Activated naive CD4-positive, alpha-beta T cell treated with anti-CD3 and anti-CD28 coated beads for 36 hours (primary cell): ENCODE measurements at regions not wholly inside any gene's neighbourhood (a gene's known extent, or its start where the extent isn't known, plus 50 kb on each side); places are given as distances from the start of the nearest gene placed in this dataset.

ENCODE experiments used
- CTCF ChIA-PET: fragments of 350-600 bp; sonication (Branson Sonifier 250); formaldehyde crosslinking; loops from one replicate; lab custom pipeline; 2021; ENCODE audit warnings: antibody characterized with exemption; lab: Charles Lee
- DNase-seq: peaks from one replicate; pipeline ENCODE4 v3.0.0-alpha.2; 2020
- H3K27ac Mint-ChIP-seq: one replicate; pipeline ENCODE4 v1.8.0; 2021; ENCODE audit warnings: mild to moderate bottlenecking, mixed read lengths
- H3K27me3 Mint-ChIP-seq: one replicate; pipeline ENCODE4 v1.8.0; 2021; ENCODE audit warnings: low read depth, mixed read lengths
- H3K36me3 Mint-ChIP-seq: one replicate; pipeline ENCODE4 v1.8.0; 2021; ENCODE audit warnings: low read depth, mixed read lengths
- H3K4me1 Mint-ChIP-seq: one replicate; pipeline ENCODE4 v1.8.0; 2021; ENCODE audit warnings: low read depth, mixed read lengths
- H3K4me3 Mint-ChIP-seq: one replicate; pipeline ENCODE4 v1.8.0; 2021; ENCODE audit warnings: mild to moderate bottlenecking, moderate library complexity, mixed read lengths
- H3K9me3 Mint-ChIP-seq: one replicate; pipeline ENCODE4 v1.8.0; 2021; ENCODE audit warnings: mixed read lengths
- intact Hi-C: fragments of 100-400 bp; cut with micrococcal nuclease; formaldehyde crosslinking; loops from one replicate; pipeline ENCODE4 v1.15.1; 2023

- H3K4me1 Mint-ChIP-seq, result no peaks in the 10 kb centered on the region
- H3K4me3 Mint-ChIP-seq, result no peak overlapping the region
- DNase-seq, result no peak
- CTCF ChIA-PET, result no interaction called here
- no peak overlapping the region for H3K27ac Mint-ChIP-seq
- intact Hi-C loops, result no loop called here
- no peaks in the 10 kb centered on the region for H3K36me3 Mint-ChIP-seq
- no peaks in the 10 kb centered on the region for H3K27me3 Mint-ChIP-seq
- no peaks in the 10 kb centered on the region for H3K9me3 Mint-ChIP-seq
Measured at GRCh38 chr6:145373826-145374225, 361.5 kb downstream of the EPM2A start.

DNA sequence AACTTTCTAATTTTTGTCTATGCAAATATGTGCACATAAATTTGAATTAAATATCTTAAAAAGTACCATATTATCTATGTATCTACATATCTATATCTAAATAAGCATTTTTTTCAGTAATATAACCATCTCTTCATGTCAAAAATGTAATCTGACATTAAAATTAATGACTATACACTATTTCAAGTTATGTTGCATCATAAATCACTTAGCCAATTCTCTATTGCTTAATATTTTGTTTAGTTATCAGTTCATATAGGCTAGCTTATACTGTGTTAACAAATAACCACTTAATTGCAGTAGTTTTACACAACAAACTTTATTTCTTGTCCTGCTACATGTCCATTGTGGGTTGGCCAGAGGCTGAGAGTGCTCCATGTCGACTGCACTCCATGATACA lies 360.8 kb downstream of the EPM2A start:
- Mint-ChIP-seq H3K27ac (no peak overlapping the region), H3K27me3 (no peaks in the 10 kb centered on the region), H3K36me3 (no peaks in the 10 kb centered on the region), H3K4me1 (no peaks in the 10 kb centered on the region), H3K9me3 (no peaks in the 10 kb centered on the region), H3K4me3 (no peak overlapping the region)
- DNase-seq, result no peak
- CTCF ChIA-PET, result no interaction called here
- intact Hi-C loops, result no loop called here

DNA sequence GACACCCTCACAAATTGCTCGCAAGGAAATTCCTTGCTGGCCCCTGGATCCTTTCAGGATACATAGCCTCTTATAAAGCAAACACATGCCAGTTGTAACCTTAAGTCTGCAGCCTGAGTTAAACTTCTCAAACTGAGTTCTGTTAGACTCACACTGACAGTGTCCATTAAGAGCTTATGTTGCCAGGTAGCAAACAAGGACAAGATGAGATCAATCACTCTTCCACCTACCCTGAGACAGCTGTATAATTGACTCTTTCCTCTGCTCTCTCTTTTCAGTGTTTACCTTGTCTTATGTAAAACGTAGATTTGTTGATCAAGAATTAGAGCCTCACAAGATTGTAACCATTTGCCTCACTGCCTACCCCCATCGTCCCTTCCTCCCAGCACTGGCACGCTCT lies 359.8 kb downstream of the EPM2A start:
- CTCF ChIA-PET, result no interaction called here
- intact Hi-C loops, result no loop called here
- H3K9me3 Mint-ChIP-seq, result no peaks in the 10 kb centered on the region
- no peak overlapping the region for H3K4me3 Mint-ChIP-seq
- DNase-seq, result no peak
- H3K36me3 Mint-ChIP-seq, result no peaks in the 10 kb centered on the region
- H3K4me1 Mint-ChIP-seq, result no peaks in the 10 kb centered on the region
- H3K27ac Mint-ChIP-seq, result no peak overlapping the region
- no peaks in the 10 kb centered on the region for H3K27me3 Mint-ChIP-seq

GRCh38 chr6:145380186-145380585 lies 355.1 kb downstream of the EPM2A start:
- no peak for DNase-seq
- CTCF ChIA-PET, result no interaction called here
- H3K27ac Mint-ChIP-seq, result no peak overlapping the region

GRCh38 chr6:145381941-145382340 lies 353.4 kb downstream of the EPM2A start:
- Mint-ChIP-seq H3K27ac (no peak overlapping the region), H3K36me3 (no peaks in the 10 kb centered on the region), H3K9me3 (no peaks in the 10 kb centered on the region), H3K4me1 (no peaks in the 10 kb centered on the region), H3K27me3 (peaks cover 2% of the 10 kb centered on the region), H3K4me3 (no peak overlapping the region)
- CTCF ChIA-PET, result no interaction called here
- intact Hi-C loops, result no loop called here
- no peak for DNase-seq

More at GRCh38 chr6:145380186-145380585, 355.1 kb downstream of the EPM2A start:
- Mint-ChIP-seq H3K9me3 (no peaks in the 10 kb centered on the region), H3K27me3 (peaks cover 2% of the 10 kb centered on the region), H3K4me1 (no peaks in the 10 kb centered on the region), H3K36me3 (no peaks in the 10 kb centered on the region), H3K4me3 (no peak overlapping the region)
- intact Hi-C loops, result no loop called here

- DNase-seq, result no peak
- Mint-ChIP-seq H3K27ac (no peak overlapping the region), H3K4me1 (no peaks in the 10 kb centered on the region), H3K4me3 (no peak overlapping the region), H3K36me3 (no peaks in the 10 kb centered on the region), H3K9me3 (no peaks in the 10 kb centered on the region), H3K27me3 (peaks cover 5% of the 10 kb centered on the region)
- CTCF ChIA-PET, result interaction anchor here (0.6 kb wide), 2 partner anchors 59 to 113 kb away, joined by 3 to 4 read pairs; no protein-coding TSS in a partner anchor
- intact Hi-C loops, result no loop called here
Measured at GRCh38 chr6:145383428-145383827, 351.9 kb downstream of the EPM2A start.

DNA sequence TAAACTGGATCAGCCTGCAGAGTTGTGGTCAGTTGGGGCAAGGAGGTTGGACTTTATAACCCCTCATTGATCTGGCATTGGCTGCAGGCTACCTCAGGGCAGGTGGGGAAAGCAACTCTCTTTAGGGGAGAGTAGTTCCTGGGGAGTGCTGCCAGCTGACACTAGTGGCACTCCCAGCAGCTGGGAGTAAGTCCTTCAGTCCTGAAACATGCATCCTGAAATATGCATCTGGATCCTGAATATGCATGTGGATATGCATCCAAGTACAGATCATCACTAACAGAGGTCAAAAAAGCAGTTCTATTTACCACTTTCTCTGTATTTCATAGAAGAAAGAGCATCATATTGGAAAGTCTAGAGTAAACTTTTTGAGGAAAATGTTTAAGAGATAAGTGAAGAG lies 350.8 kb downstream of the EPM2A start:
- Mint-ChIP-seq H3K36me3 (no peaks in the 10 kb centered on the region), H3K4me1 (no peaks in the 10 kb centered on the region), H3K4me3 (no peak overlapping the region), H3K27me3 (peaks cover 5% of the 10 kb centered on the region), H3K27ac (no peak overlapping the region), H3K9me3 (no peaks in the 10 kb centered on the region)
- intact Hi-C loops, result no loop called here
- no peak for DNase-seq
- CTCF ChIA-PET, result no interaction called here

- H3K9me3 Mint-ChIP-seq, result no peaks in the 10 kb centered on the region
- no peak overlapping the region for H3K4me3 Mint-ChIP-seq
- no peaks in the 10 kb centered on the region for H3K4me1 Mint-ChIP-seq
- H3K27ac Mint-ChIP-seq, result no peak overlapping the region
- H3K36me3 Mint-ChIP-seq, result no peaks in the 10 kb centered on the region
- intact Hi-C loops, result no loop called here
- no peaks in the 10 kb centered on the region for H3K27me3 Mint-ChIP-seq
- DNase-seq, result no peak
- CTCF ChIA-PET, result no interaction called here
Measured at GRCh38 chr6:145396499-145396898, 338.8 kb downstream of the EPM2A start.

DNA sequence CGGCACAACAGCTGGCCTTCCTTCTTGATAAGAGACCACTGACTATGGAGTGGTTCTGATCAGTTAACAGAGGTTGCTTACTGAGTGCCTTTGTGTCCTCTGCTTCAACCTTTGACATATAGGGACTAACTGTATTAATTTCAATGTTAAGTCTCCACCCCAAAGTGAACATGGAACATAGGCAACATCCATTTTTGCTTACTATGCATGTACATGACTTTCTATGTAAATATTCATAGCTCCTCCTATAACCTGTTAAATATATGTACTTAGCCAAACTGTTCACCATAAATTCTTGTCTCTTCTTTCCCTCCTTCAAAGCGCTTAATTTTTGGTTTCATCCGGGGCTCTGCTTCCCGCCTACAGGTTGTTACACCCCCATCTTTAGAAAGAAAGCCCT lies 334.8 kb downstream of the EPM2A start:
- no peak for DNase-seq

DNA sequence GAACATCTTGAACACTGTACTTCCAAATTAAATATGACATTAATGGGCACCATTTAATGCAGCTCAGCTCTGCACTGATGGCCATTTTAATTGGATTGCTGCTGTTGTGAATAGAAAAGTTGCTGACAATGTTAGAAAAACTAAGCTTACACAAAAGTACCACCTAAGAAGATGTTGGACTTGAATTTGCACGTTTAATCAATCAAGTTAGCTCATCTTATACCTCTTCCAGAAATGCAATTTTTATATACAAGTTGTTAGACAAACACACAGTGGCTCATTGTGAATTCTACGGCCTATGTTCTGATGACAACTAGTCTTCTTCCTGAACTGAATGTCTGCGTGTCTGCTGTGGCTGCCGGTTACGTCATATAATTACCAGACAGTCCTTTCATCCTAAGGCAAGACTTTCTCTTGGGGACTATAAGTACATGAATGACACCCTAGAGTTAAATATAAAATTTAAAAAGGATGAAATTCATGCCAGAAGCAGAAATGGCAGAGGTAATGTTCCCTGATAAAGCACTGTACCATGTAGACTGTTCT lies 330.2 kb downstream of the EPM2A start:
- no peaks in the 10 kb centered on the region for H3K4me1 Mint-ChIP-seq
- CTCF ChIA-PET, result no interaction called here
- no peaks in the 10 kb centered on the region for H3K36me3 Mint-ChIP-seq
- no peak overlapping the region for H3K27ac Mint-ChIP-seq
- intact Hi-C loops, result no loop called here
- no peaks in the 10 kb centered on the region for H3K9me3 Mint-ChIP-seq
- H3K4me3 Mint-ChIP-seq, result no peak overlapping the region
- H3K27me3 Mint-ChIP-seq, result no peaks in the 10 kb centered on the region
- no peak for DNase-seq

More for the DNA sequence above, 334.8 kb downstream of the EPM2A start:
- Mint-ChIP-seq H3K9me3 (no peaks in the 10 kb centered on the region), H3K36me3 (no peaks in the 10 kb centered on the region), H3K27ac (no peak overlapping the region), H3K4me1 (no peaks in the 10 kb centered on the region), H3K4me3 (no peak overlapping the region), H3K27me3 (no peaks in the 10 kb centered on the region)
- intact Hi-C loops, result no loop called here
- CTCF ChIA-PET, result no interaction called here

DNA sequence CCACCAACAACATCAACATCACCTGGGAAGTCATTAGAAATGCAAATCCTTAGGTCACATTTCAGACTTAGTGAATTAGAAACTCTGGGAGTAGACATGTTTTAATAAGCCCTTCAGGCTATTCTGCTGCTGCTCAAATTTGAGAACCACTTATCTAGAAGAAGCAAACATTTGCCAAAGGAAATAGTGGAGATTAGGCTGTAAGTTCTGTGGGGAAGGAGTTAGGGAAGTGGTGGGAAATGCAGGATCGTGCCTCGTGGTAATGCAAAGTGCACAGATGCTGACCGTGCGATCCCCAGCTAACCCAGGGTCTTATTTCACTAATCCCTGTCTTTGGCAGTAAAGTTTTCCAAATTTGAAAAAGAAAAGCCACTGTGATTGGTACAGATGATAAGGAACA lies 328.5 kb downstream of the EPM2A start:
- CTCF ChIA-PET, result interaction anchor here (0.6 kb wide), 1 partner anchor 230 kb away, joined by 5 read pairs; no protein-coding TSS in a partner anchor

GRCh38 chr6:145415616-145416015 lies 319.7 kb downstream of the EPM2A start:
- intact Hi-C loops, result no loop called here
- CTCF ChIA-PET, result no interaction called here
- Mint-ChIP-seq H3K4me3 (no peak overlapping the region), H3K27ac (no peak overlapping the region), H3K27me3 (no peaks in the 10 kb centered on the region), H3K9me3 (no peaks in the 10 kb centered on the region), H3K36me3 (no peaks in the 10 kb centered on the region), H3K4me1 (no peaks in the 10 kb centered on the region)
- DNase-seq, result no peak

More for the DNA sequence above, 328.5 kb downstream of the EPM2A start:
- Mint-ChIP-seq H3K4me3 (no peak overlapping the region), H3K36me3 (no peaks in the 10 kb centered on the region), H3K27me3 (no peaks in the 10 kb centered on the region), H3K4me1 (no peaks in the 10 kb centered on the region), H3K27ac (no peak overlapping the region), H3K9me3 (no peaks in the 10 kb centered on the region)
- no peak for DNase-seq
- intact Hi-C loops, result no loop called here

- Mint-ChIP-seq H3K9me3 (no peaks in the 10 kb centered on the region), H3K4me3 (no peak overlapping the region), H3K27me3 (no peaks in the 10 kb centered on the region), H3K27ac (no peak overlapping the region), H3K4me1 (no peaks in the 10 kb centered on the region), H3K36me3 (no peaks in the 10 kb centered on the region)
- CTCF ChIA-PET, result no interaction called here
- no peak for DNase-seq
- intact Hi-C loops, result no loop called here
Measured at GRCh38 chr6:145420599-145420998, 314.7 kb downstream of the EPM2A start.
